Esophagus muscularis mucosa (tissue), 3 donors: ENCODE measurements at regions not wholly inside any gene's neighbourhood (a gene's known extent, or its start where the extent isn't known, plus 50 kb on each side); places are given as distances from the start of the nearest gene placed in this dataset.

ENCODE experiments used
- CTCF ChIP-seq, 3 experiments: fragments of 200-600 bp in 2 of 3; fragments of 450-650 bp in 1 of 3; sonication (generic) in 2 of 3; IDR thresholded peaks; one replicate each; pipeline ENCODE4 v1.5.1; 2017 to 2019; ENCODE audit warnings: antibody characterized with exemption in 3 of 3, mild to moderate bottlenecking in 2 of 3, moderate library complexity in 1 of 3
- POLR2AphosphoS5 ChIP-seq, 2 donors: sonication (generic); formaldehyde crosslinking; IDR thresholded peaks; one replicate each; pipeline ENCODE4 v1.6.1; 2017; ENCODE audit warnings: antibody characterized with exemption in 2 of 2

- no peak for TF ChIP-seq CTCF (IDR thresholded peaks at IDR 0.05)
- TF ChIP-seq POLR2AphosphoS5 (IDR thresholded peaks at IDR 0.05): no peak
Measured at GRCh38 chr2:16225071-16225470, 284.7 kb downstream of the MYCN start.
